ENCODE measurements at regions not wholly inside any gene's neighbourhood (a gene's known extent, or its start where the extent isn't known, plus 50 kb on each side); places are given as distances from the start of the nearest gene placed in this dataset.

DNA sequence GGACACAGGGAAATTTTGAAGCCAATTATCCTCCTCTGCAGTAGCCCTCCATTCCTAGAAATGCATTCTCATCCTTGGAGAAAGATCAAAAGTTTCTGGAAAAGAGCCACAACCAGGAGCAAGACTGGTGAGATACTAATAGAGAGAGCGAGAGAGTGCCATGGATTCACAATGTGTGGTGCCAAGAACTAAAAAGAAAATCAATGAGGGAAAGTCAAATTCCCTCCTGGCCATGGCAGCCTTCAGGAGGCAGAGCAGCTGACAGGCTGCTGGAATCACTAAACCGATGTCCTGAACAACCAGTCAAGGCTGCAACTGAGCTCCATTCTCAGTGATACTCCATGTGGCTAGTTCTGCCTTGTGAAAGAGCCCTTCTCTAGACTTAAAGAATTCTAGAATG, 561.0 kb downstream of the SOX6 start:
- TF ChIP-seq, protein P1, sequence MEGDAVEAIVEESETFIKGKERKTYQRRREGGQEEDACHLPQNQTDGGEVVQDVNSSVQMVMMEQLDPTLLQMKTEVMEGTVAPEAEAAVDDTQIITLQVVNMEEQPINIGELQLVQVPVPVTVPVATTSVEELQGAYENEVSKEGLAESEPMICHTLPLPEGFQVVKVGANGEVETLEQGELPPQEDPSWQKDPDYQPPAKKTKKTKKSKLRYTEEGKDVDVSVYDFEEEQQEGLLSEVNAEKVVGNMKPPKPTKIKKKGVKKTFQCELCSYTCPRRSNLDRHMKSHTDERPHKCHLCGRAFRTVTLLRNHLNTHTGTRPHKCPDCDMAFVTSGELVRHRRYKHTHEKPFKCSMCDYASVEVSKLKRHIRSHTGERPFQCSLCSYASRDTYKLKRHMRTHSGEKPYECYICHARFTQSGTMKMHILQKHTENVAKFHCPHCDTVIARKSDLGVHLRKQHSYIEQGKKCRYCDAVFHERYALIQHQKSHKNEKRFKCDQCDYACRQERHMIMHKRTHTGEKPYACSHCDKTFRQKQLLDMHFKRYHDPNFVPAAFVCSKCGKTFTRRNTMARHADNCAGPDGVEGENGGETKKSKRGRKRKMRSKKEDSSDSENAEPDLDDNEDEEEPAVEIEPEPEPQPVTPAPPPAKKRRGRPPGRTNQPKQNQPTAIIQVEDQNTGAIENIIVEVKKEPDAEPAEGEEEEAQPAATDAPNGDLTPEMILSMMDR (IDR thresholded peaks at IDR 0.05; ENCODE audit: insufficient read depth, missing control alignments) = no peak
- FAIRE-seq (no peak), DNase-seq (ENCODE audit: insufficient read length, low spot score) (no peak)

DNA sequence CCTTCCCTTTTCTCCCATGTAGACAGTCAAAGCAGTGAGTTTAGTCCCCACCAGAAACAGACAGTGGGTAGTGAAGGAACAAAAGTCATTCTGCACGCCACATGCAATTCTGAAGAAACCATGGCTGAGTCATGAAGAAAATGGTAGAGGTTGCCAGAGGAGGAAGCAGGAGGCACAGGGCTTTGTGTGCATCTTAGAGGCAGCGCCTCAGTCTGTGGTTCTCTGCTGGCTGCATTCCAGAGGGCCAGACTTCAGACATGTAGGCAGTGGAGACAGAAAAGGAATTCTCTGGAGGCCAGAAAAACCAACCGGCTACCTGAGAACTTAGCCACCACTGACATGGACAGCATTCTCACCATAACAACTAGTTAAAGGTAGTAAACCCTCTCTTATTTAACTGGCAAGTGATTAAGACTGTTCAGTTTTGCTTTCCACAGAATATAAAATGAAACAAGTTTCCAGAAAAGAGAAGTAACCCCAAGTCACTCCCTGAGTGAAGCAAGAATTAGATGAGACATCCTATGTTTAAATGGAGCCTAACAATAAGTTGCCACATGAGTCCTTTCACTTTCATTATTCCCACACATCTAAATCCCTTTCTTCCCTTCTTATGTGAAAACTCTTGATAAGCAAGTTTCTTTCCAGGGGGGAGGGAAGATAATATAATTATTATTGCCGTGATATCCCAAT, 556.1 kb downstream of the SOX6 start:
- DNase-seq (ENCODE audit: insufficient read length, low spot score) (no peak), FAIRE-seq (no peak)
- TF ChIP-seq, protein P1 (IDR thresholded peaks at IDR 0.05; ENCODE audit: insufficient read depth, missing control alignments) = no peak

DNA sequence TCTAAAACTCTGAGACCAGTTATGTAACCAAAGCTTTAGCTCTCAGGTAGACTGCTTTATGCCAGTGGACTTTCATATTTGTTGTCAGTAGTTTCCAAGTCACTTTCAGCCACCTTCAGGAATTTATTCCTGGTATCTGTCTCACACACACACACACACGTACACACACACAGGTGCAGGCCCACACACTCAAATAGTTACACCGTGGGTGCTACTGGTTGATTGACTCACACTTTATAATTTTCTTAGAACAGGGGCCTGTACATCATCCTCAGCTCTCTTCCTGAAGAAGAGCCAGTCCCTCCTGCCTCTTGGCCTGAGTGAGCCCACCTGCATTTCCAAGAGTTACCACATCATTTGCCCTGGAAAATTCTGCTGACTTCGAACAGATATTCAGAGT, 555.2 kb downstream of the SOX6 start:
- DNase-seq (ENCODE audit: insufficient read length, low spot score) = no peak
- no peak for FAIRE-seq
- TF ChIP-seq, protein P1 (IDR thresholded peaks at IDR 0.05; ENCODE audit: insufficient read depth, missing control alignments) = no peak

DNA sequence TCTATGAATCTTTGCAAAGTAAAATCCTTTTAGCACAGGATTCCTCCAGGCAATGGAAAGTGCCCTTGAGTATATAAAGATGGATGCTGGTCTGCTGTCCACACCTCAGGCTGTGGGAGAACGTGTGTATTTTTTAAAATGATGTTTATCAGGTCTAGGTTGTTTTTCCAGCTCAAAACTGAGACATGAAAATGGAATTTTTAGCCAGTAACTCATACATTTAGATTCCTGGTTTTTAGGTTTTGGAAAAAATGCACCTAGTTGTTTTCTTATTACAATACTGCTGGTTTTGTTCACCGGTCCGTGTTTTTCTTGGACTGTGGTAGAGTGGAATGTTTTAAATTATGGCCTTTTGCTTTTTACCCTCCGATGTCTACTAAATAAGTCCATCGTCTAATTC, 554.7 kb downstream of the SOX6 start:
- FAIRE-seq = no peak
- DNase-seq (ENCODE audit: insufficient read length, low spot score) = no peak
- TF ChIP-seq, protein P1 (IDR thresholded peaks at IDR 0.05; ENCODE audit: insufficient read depth, missing control alignments) = no peak

DNA sequence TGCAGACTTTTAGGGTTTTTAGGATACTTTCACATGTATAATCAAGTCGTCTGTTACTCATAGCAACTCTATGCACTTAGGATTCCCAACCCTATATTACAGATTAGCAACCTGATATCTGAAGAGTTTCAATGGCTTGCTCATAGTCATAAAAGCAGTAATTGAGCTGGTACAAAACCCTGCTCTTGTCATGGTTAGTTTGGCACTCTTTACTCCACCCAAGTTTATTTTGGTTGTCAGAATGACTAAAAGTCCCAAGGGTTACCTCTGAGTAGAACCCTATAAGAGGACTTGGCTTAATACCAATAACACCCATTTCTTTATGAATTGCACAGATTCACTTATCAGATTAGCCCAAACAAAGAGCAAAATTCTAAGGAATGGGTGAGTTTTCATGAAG, 550.6 kb downstream of the SOX6 start:
- TF ChIP-seq, protein P1 (IDR thresholded peaks at IDR 0.05; ENCODE audit: insufficient read depth, missing control alignments) = no peak
- DNase-seq (ENCODE audit: insufficient read length, low spot score) (no peak), FAIRE-seq (no peak)

DNA sequence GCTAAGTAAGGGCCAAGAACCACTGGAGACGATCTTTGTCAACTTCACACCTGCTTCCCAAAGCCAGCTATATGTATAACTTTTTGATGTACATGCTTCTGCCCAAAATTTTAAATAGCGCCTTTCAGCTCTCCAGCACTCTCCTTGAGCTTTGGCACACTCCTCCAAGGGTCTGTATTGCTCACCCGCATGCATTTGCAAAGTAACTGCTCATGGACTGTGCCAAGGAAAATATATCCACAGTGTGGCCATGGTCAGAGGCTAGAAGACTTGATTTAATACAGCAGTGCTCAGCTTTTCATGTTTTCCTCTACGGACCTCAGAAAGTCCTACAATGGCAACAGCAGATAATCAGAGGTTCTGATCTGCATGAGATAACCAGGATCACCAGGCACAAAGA, 550.1 kb downstream of the SOX6 start:
- TF ChIP-seq, protein P1 (IDR thresholded peaks at IDR 0.05; ENCODE audit: insufficient read depth, missing control alignments) = no peak
- DNase-seq (ENCODE audit: insufficient read length, low spot score) (no peak), FAIRE-seq (no peak)

DNA sequence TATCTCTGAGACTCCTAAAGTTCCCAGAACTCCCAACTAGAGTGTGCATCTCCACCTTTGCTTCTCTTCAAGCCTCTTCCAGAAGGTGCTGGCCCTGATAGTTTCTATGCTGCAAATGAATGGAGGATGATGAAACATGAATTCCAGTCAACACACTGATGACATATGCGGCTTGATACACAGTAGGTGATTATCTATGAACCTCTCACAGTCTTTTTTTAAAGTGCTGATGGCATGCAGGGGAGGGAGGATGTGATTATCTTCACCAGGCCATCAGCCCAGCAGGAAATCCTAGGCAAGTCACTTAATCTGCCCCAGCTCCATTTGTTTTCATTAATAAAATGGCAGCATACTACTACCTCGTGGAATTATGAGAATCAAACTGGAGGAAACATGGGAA, 548.5 kb downstream of the SOX6 start:
- TF ChIP-seq, protein P1 (IDR thresholded peaks at IDR 0.05; ENCODE audit: insufficient read depth, missing control alignments) = no peak
- FAIRE-seq (no peak), DNase-seq (ENCODE audit: insufficient read length, low spot score) (no peak)
